ENCODE measurements at regions not wholly inside any gene's neighbourhood (a gene's known extent, or its start where the extent isn't known, plus 50 kb on each side); places are given as distances from the start of the nearest gene placed in this dataset.

DNA sequence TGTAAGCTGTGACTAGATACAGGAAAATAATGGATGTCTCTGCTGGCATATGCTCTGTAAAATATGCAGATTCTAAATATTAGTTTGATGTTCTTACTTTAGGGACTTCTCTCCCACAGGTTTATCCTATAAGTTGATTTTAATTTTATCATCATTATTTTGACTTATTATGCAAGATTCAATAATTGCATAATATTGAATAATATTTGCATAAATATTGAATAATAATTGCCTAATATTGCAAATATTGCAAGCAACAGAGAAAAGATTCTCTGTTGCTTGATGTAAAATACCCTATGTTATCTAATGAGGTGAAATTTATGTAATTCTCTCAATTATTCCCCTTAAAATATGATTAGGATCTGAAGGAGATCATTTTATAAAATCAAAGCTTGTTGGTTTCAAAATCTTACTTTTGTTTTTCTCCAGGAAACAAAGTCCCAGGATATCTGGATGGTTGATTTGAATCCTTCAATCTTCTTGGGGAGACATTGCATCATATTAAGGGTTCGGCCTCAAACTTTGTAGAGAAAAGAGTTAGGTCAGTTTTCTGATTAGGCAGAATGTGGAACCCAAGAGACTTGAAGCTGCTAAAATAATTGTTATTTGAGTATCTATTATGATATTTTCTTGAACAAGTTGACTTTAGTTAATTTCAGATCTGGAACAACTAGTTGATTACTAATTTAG lies 92.8 kb upstream of the MTPN start:
- H4K8ac ChIP-seq (replicated peaks; ENCODE audit: insufficient read length, low read depth, low read length): no peak overlapping the region
- H2BK20ac ChIP-seq (ENCODE audit: low read depth, low read length, poor library complexity, severe bottlenecking): no peak overlapping the region
- H4K5ac ChIP-seq (ENCODE audit: insufficient read length, low read depth, low read length): no peak overlapping the region
- Mint-ChIP-seq H3K9me3 (no peaks in the 10 kb centered on the region), H3K4me3 (no peak overlapping the region), H3K36me3 (ENCODE audit: insufficient read depth in 1 of 3, low read depth in 3 of 3) (no peaks in the 10 kb centered on the region; a peak in 1 of 7 replicates), H3K4me1 (peaks cover 4 to 6% of the 10 kb centered on the region in 2 experiments; a peak in 3 of 4 replicates), H3K27ac (no peak overlapping the region), H3K27me3 (ENCODE audit: low read depth) (no peaks in the 10 kb centered on the region)
- no peak overlapping the region for H3K18ac ChIP-seq (ENCODE audit: insufficient read length, low read depth, low read length)
- H3K56ac ChIP-seq (ENCODE audit: insufficient read length, low read depth, low read length): no peak overlapping the region
- no peak overlapping the region for H3K14ac ChIP-seq (ENCODE audit: insufficient read depth, low read length)
- H3K4me1 ChIP-seq (ENCODE audit: insufficient read depth, low read length): no peaks in the 10 kb centered on the region
- H2AK5ac ChIP-seq (ENCODE audit: insufficient read length, low read length): no peak overlapping the region
- no peaks in the 10 kb centered on the region for H3K9me3 ChIP-seq (ENCODE audit: control insufficient read depth, low read depth, low read length)
- H3K27ac ChIP-seq (ENCODE audit: insufficient read length, low read depth, low read length): no peak overlapping the region
- H2AFZ ChIP-seq (ENCODE audit: low read length): no peak overlapping the region
- no peak overlapping the region for H3K9ac ChIP-seq (ENCODE audit: extremely low read depth, insufficient read length, low read length)
- no CpG with 5 or more reads among the region's 1 CpG for WGBS (ENCODE audit: extremely low coverage, insufficient read length, low lambda C conversion rate)
- no peak overlapping the region for H4K91ac ChIP-seq (ENCODE audit: insufficient read length, low read depth, low read length)
- no peak overlapping the region for H3K23ac ChIP-seq (ENCODE audit: insufficient read length, low read depth, low read length)
- H2BK5ac ChIP-seq (ENCODE audit: insufficient read length, low read length): no peak overlapping the region
- DNase-seq: no peak
- H3K79me1 ChIP-seq (ENCODE audit: insufficient read depth, low read depth, low read length, poor library complexity, severe bottlenecking): no peaks in the 10 kb centered on the region
- no peak overlapping the region for H3K4me2 ChIP-seq (ENCODE audit: insufficient read depth, insufficient read length, low read length)
- TF ChIP-seq, protein P1, sequence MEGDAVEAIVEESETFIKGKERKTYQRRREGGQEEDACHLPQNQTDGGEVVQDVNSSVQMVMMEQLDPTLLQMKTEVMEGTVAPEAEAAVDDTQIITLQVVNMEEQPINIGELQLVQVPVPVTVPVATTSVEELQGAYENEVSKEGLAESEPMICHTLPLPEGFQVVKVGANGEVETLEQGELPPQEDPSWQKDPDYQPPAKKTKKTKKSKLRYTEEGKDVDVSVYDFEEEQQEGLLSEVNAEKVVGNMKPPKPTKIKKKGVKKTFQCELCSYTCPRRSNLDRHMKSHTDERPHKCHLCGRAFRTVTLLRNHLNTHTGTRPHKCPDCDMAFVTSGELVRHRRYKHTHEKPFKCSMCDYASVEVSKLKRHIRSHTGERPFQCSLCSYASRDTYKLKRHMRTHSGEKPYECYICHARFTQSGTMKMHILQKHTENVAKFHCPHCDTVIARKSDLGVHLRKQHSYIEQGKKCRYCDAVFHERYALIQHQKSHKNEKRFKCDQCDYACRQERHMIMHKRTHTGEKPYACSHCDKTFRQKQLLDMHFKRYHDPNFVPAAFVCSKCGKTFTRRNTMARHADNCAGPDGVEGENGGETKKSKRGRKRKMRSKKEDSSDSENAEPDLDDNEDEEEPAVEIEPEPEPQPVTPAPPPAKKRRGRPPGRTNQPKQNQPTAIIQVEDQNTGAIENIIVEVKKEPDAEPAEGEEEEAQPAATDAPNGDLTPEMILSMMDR (conservative IDR thresholded peaks at IDR 0.05): no peak
- H3K27me3 ChIP-seq (ENCODE audit: insufficient read depth, low read length): no peaks in the 10 kb centered on the region
- no peak overlapping the region for H3T11ph ChIP-seq (ENCODE audit: low read length)
- no peak overlapping the region for H2BK120ac ChIP-seq (ENCODE audit: low read depth, low read length, poor library complexity, severe bottlenecking)
- H3K79me2 ChIP-seq (ENCODE audit: insufficient read depth, low read length): no peaks in the 10 kb centered on the region
- no peaks in the 10 kb centered on the region for H3K23me2 ChIP-seq (ENCODE audit: insufficient read length, low read depth, low read length, poor library complexity, severe bottlenecking)
- no peaks in the 10 kb centered on the region for H4K20me1 ChIP-seq (ENCODE audit: control insufficient read depth, insufficient read depth, insufficient read length)
- no peak overlapping the region for H3K4ac ChIP-seq (ENCODE audit: low read depth, low read length)
- H2BK15ac ChIP-seq (ENCODE audit: low read depth, low read length): no peak overlapping the region
- no peak overlapping the region for H2BK12ac ChIP-seq (ENCODE audit: insufficient read length, low read depth, low read length)
